ENCODE measurements at regions not wholly inside any gene's neighbourhood (a gene's known extent, or its start where the extent isn't known, plus 50 kb on each side); places are given as distances from the start of the nearest gene placed in this dataset.

DNA sequence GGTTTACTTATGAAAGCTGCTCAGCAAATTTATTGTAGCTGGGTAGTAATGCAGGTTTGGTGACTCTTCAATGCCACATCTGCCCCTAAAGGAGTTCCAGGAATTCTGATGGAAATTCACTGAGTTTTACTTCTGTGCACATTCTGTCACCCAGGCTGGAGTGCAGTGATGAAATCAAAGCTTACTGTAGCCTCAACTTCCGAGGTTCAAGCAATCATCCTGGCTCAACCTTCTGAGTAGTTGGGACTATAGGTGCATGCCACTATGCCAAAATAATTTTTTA is 150.6 kb upstream of the RUNX1 start:
- Histone ChIP-seq H3K4me3 (ENCODE audit: low read depth in 2 of 2, low read length in 1 of 2) (no peak overlapping the region), H3K9me2 (no peaks in the 10 kb centered on the region), H3K4me2 (no peak overlapping the region), H3K27me3 (ENCODE audit: insufficient read depth) (no peaks in the 10 kb centered on the region), H3K27ac (ENCODE audit: low read depth in 2 of 2, low read length in 1 of 2) (no peak overlapping the region), H3K36me3 (replicated peaks in 1 of 2; ENCODE audit: control insufficient read depth in 1 of 2, insufficient read depth in 2 of 2, low read length in 1 of 2) (no peaks in the 10 kb centered on the region), H3F3A (replicated peaks; ENCODE audit: insufficient read depth) (peaks cover 53% of the 10 kb centered on the region), H4K20me1 (ENCODE audit: insufficient read depth) (no peaks in the 10 kb centered on the region), H3K4me1 (ENCODE audit: control insufficient read depth in 1 of 2, insufficient read depth in 2 of 2, low read depth in 1 of 2, low read length in 1 of 2) (peaks cover 2 to 4% of the 10 kb centered on the region in 2 experiments), H3K9ac (no peak overlapping the region), H3K9me3 (no peaks in the 10 kb centered on the region), H3K79me2 (ENCODE audit: insufficient read depth) (no peaks in the 10 kb centered on the region), H2AFZ (ENCODE audit: low read depth) (no peak overlapping the region)
- ChIA-PET POLR2A (no interaction called here), CTCF (interaction anchor here (2.1 kb wide), 1 partner anchor 11 kb away, joined by 5 read pairs; no protein-coding TSS in a partner anchor)
- no peak for DNase-seq
- TF ChIP-seq FOXM1 (IDR thresholded peaks at IDR 0.05; ENCODE audit: low read depth): no peak
- WGBS (ENCODE audit: low lambda C conversion rate): 71% methylated on average over 1 of the region's 1 CpG

DNA sequence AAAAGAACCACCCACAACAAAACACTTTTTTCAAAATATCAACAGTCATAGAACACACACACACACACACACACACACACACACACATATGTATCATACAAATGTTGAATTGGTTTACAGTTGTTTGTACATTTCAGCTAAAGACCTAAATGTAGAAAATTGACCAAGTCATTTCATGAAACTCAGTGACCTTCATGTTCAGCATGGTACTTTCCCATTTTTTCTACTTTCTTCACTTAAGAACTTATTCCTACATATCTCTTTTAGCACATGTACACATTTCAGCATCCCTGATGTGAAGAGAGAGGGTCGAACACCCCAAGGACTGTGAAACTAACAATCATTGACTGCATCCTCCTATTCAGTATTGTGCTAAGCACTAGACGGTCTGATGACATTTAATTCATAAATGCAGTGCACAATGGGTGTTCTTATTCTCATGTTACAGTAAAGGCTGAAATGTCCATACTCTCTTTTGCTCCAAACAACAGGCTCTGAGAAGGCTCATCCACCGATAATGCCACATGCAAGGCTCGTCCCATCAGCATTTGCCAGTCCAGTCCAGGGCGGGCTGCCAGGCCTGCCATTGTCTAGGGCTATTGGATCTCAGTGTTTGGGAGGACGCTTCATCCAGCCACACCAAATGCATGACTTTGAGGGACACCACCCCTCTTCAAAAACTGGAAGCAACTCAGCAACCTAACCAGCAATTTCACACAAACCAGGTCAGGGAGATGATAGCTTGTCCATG is 150.1 kb upstream of the RUNX1 start:
- H3K4me1 ChIP-seq (ENCODE audit: control insufficient read depth in 1 of 2, insufficient read depth in 2 of 2, low read depth in 1 of 2, low read length in 1 of 2): peaks cover 2 to 3% of the 10 kb centered on the region in 2 experiments
- H4K20me1 ChIP-seq (ENCODE audit: insufficient read depth): no peaks in the 10 kb centered on the region
- no peak overlapping the region for H3K4me2 ChIP-seq
- peak overlapping the region in 1 of 2 experiments; percentile 65; a peak in 1 of 4 replicates for H3K27ac ChIP-seq (ENCODE audit: low read depth in 2 of 2, low read length in 1 of 2)
- WGBS (ENCODE audit: low lambda C conversion rate): 89% methylated on average over 3 of the region's 6 CpGs
- no peaks in the 10 kb centered on the region for H3K79me2 ChIP-seq (ENCODE audit: insufficient read depth)
- H2AFZ ChIP-seq (ENCODE audit: low read depth): no peak overlapping the region
- CTCF ChIA-PET: interaction anchor here (2.1 kb wide), 1 partner anchor 10 kb away, joined by 5 read pairs; no protein-coding TSS in a partner anchor
- no peaks in the 10 kb centered on the region for H3K36me3 ChIP-seq (replicated peaks in 1 of 2; ENCODE audit: control insufficient read depth in 1 of 2, insufficient read depth in 2 of 2, low read length in 1 of 2)
- no peak overlapping the region for H3K9ac ChIP-seq
- no peaks in the 10 kb centered on the region for H3K9me3 ChIP-seq
- peaks cover 53% of the 10 kb centered on the region for H3F3A ChIP-seq (replicated peaks; ENCODE audit: insufficient read depth)
- DNase-seq: no peak
- no peaks in the 10 kb centered on the region for H3K9me2 ChIP-seq
- H3K27me3 ChIP-seq (ENCODE audit: insufficient read depth): no peaks in the 10 kb centered on the region
- TF ChIP-seq, protein P1, sequence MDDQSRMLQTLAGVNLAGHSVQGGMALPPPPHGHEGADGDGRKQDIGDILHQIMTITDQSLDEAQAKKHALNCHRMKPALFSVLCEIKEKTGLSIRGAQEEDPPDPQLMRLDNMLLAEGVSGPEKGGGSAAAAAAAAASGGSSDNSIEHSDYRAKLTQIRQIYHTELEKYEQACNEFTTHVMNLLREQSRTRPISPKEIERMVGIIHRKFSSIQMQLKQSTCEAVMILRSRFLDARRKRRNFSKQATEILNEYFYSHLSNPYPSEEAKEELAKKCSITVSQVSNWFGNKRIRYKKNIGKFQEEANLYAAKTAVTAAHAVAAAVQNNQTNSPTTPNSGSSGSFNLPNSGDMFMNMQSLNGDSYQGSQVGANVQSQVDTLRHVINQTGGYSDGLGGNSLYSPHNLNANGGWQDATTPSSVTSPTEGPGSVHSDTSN (IDR thresholded peaks at IDR 0.05): no peak
- no peak for TF ChIP-seq TEAD4 (IDR thresholded peaks at IDR 0.05; ENCODE audit: borderline replicate concordance, insufficient read depth)
- no peak for TF ChIP-seq RAD21 (IDR thresholded peaks at IDR 0.05; ENCODE audit: low read length)
- TF ChIP-seq POLR2AphosphoS5 (IDR thresholded peaks at IDR 0.05; ENCODE audit: low read depth, low read length): no peak
- no peak overlapping the region for H3K4me3 ChIP-seq (ENCODE audit: low read depth in 2 of 2, low read length in 1 of 2)
- POLR2A ChIA-PET: no interaction called here

DNA sequence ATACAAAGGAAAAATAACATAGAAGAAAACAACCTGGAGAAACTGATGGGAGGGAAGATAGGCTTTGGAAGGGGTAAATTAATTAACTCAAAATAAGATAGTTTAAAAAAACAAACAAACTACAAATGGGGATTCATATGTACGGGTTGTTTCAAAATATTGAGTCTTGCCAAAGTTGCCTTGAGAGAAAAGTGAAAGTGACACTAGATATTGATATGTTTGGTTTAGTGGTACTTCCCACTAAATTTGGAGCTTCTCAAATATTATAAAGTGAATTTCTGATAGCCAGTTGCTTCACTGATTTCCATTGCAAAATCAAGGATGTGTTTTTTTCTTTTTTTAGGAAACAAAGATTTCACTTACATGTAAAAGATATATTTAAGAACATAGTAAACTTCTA is 149.5 kb upstream of the RUNX1 start:
- Histone ChIP-seq H3K27me3 (ENCODE audit: insufficient read depth) (no peaks in the 10 kb centered on the region), H3K4me2 (no peak overlapping the region), H3K9me2 (no peaks in the 10 kb centered on the region), H3K9me3 (no peaks in the 10 kb centered on the region), H3K4me1 (ENCODE audit: control insufficient read depth in 1 of 2, insufficient read depth in 2 of 2, low read depth in 1 of 2, low read length in 1 of 2) (no peaks in the 10 kb centered on the region; a peak in 3 of 4 replicates), H3K4me3 (ENCODE audit: low read depth in 2 of 2, low read length in 1 of 2) (no peak overlapping the region), H2AFZ (ENCODE audit: low read depth) (no peak overlapping the region), H4K20me1 (ENCODE audit: insufficient read depth) (no peaks in the 10 kb centered on the region), H3K27ac (ENCODE audit: low read depth in 2 of 2, low read length in 1 of 2) (peak overlapping the region in 1 of 2 experiments; percentile 65; a peak in 2 of 4 replicates), H3K9ac (no peak overlapping the region; the same call in 1 of the 2 replicates), H3K79me2 (ENCODE audit: insufficient read depth) (no peaks in the 10 kb centered on the region), H3F3A (replicated peaks; ENCODE audit: insufficient read depth) (peaks cover 49% of the 10 kb centered on the region), H3K36me3 (replicated peaks in 1 of 2; ENCODE audit: control insufficient read depth in 1 of 2, insufficient read depth in 2 of 2, low read length in 1 of 2) (no peaks in the 10 kb centered on the region)
- 79% methylated on average over 1 of the region's 1 CpG for WGBS (ENCODE audit: low lambda C conversion rate)
- no peak for TF ChIP-seq MEF2A (IDR thresholded peaks at IDR 0.05; ENCODE audit: borderline replicate concordance, low read depth)
- no peak for TF ChIP-seq SIN3A (IDR thresholded peaks at IDR 0.05; ENCODE audit: borderline replicate concordance, low read depth, low read length)
- no peak for TF ChIP-seq TEAD4 (IDR thresholded peaks at IDR 0.05; ENCODE audit: borderline replicate concordance, insufficient read depth)
- no peak for TF ChIP-seq RFX5 (IDR thresholded peaks at IDR 0.05; ENCODE audit: low read length)
- no peak for TF ChIP-seq ELF1 (IDR thresholded peaks at IDR 0.05)
- CTCF ChIA-PET: interaction anchor here (2.1 kb wide), 1 partner anchor 10 kb away, joined by 5 read pairs; no protein-coding TSS in a partner anchor
- POLR2A ChIA-PET: no interaction called here
- no peak for DNase-seq

Data from SK-N-SH (cell line).